C4-2B (cell line): ENCODE measurements at regions not wholly inside any gene's neighbourhood (a gene's known extent, or its start where the extent isn't known, plus 50 kb on each side); places are given as distances from the start of the nearest gene placed in this dataset.

Experiments
- ZFX ChIP-seq: fragments of 450-650 bp; IDR thresholded peaks from 2 replicates; pipeline ENCODE4 v1.6.1; 2017
- TF ChIP-seq, protein P1 (sequence below): fragments of 450-650 bp; conservative IDR thresholded peaks from 2 replicates; pipeline ENCODE4 v1.5.1; 2017; ENCODE audit warnings: mild to moderate bottlenecking

DNA sequence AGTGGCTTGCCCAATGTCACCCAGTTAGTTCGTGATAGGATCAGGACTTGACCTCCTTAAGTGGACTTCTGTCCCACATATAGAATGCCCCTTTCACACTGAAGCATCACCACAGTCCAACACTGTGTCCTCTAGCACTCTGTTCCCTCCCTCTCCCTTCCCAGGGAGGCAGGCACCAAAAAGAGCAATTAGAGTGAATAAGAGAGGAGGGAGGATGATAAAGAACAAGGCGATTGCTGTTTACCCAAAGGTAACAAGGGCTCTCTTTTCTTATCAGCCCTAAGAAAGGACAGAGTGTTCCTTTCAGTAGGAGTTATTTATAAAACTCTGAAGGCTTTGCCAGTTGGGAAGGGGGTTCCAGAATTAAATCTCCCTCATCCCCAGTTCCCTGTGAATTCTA, 192.7 kb upstream of the ATP2B1 start:
- TF ChIP-seq, protein P1, sequence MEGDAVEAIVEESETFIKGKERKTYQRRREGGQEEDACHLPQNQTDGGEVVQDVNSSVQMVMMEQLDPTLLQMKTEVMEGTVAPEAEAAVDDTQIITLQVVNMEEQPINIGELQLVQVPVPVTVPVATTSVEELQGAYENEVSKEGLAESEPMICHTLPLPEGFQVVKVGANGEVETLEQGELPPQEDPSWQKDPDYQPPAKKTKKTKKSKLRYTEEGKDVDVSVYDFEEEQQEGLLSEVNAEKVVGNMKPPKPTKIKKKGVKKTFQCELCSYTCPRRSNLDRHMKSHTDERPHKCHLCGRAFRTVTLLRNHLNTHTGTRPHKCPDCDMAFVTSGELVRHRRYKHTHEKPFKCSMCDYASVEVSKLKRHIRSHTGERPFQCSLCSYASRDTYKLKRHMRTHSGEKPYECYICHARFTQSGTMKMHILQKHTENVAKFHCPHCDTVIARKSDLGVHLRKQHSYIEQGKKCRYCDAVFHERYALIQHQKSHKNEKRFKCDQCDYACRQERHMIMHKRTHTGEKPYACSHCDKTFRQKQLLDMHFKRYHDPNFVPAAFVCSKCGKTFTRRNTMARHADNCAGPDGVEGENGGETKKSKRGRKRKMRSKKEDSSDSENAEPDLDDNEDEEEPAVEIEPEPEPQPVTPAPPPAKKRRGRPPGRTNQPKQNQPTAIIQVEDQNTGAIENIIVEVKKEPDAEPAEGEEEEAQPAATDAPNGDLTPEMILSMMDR = no peak
- TF ChIP-seq ZFX = no peak
